GM19395 (cell line): ENCODE measurements at regions not wholly inside any gene's neighbourhood (a gene's known extent, or its start where the extent isn't known, plus 50 kb on each side); places are given as distances from the start of the nearest gene placed in this dataset.
"Not testable (repeated sequence)": the region's sequence is repeated elsewhere in the genome, so short reads cannot be mapped to it uniquely, and the experiment has no call there.

Experiments used
- ATAC-seq: cut with Tn5 transposase; IDR thresholded peaks from one replicate; pipeline ENCODE4 v1.9.1; 2021; ENCODE audit warnings: mild to moderate bottlenecking, moderate library complexity; ENCODE audit not compliant: unreplicated experiment

- ATAC-seq, result no peak
Observed at GRCh38 chr22:22193923-22194322, 50.7 kb upstream of the VPREB1 start.

- ATAC-seq, result not testable (repeated sequence)
Observed at GRCh38 chr22:22193462-22193861, 51.1 kb upstream of the VPREB1 start.

DNA sequence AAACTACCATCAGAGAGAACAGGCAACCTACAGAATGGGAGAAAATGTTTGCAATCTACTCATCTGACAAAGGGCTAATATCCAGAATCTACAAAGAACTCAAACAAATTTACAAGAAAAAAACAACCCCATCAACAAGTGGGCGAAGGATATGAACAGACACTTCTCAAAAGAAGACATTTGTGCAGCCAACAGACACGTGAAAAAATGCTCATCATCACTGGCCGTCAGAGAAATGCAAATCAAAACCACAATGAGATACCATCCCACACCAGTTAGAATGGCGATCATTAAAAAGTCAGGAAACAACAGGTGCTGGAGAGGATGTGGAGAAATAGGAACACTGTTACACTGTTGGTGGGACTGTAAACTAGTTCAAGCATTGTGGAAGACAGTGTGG is 51.6 kb upstream of the VPREB1 start:
- ATAC-seq, result not testable (repeated sequence)

DNA sequence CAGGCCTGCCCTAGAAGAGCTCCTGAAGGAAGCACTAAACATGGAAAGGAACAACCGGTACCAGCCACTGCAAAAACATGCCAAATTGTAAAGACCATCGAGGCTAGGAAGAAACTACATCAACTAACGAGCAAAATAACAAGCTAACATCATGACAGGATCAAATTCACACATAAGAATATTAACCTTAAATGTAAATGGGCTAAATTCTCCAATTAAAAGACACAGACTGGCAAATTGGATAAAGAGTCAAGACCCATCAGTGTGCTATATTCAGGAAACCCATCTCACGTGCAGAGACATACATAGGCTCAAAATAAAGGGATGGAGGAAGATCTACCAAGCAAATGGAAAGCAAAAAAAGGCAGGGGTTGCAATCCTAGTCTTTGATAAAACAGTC is 54.8 kb upstream of the VPREB1 start:
- not testable (repeated sequence) for ATAC-seq

DNA sequence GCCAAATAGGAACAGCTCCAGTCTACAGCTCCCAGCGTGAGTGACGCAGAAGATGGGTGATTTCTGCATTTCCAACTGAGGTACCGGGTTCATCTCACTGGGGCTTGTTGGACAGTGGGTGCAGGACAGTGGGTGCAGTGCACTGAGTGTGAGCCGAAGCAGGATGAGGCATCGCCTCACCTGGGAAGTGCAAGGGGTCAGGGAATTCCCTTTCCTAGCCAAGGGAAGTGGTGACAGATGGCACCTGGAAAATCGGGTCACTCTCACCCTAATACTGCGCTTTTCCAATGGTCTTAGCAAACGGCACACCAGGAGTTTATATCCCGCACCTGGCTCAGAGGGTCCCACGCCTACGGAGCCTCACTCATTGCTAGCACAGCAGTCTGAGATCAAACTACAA is 56.7 kb upstream of the VPREB1 start:
- not testable (repeated sequence) for ATAC-seq

GRCh38 chr22:22187299-22187698 is 57.3 kb upstream of the VPREB1 start:
- ATAC-seq, result no peak

DNA sequence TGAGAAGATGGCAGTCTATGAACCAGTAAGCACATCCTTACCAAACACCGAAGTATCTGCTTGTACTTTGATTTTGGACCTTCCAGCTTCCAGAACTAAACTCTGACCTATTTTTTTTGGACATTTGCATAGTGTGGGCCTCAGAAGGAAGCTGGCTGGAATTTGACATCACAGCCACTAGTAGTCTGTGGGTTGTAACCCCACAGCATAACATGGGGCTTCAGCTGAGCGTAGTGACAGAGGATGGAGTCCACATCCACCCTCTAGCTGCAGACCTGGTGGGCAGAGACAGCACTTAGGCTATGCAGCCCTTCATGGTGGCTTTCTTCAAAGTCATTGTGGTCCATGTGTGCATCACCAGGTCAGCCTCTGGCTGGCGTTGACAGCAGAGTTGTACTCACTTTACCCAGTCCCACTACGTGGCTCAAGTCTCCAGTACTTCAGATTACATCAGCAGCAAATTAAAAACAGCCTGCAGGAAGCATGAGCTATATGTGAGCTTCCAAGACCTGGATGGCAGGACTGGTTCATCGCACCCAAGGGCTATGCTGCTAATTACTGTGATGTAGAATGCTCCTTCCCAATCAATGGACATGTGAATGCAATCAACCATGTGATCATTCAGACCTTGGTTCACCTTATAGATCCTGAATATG is 58.6 kb upstream of the VPREB1 start:
- no peak for ATAC-seq

GRCh38 chr22:22185217-22185616 is 59.4 kb upstream of the VPREB1 start:
- no peak for ATAC-seq

- ATAC-seq, result no peak
Observed at GRCh38 chr22:22184277-22184807, 60.2 kb upstream of the VPREB1 start.

- no peak for ATAC-seq
Observed at GRCh38 chr22:22182990-22183264, 61.7 kb upstream of the VPREB1 start.

DNA sequence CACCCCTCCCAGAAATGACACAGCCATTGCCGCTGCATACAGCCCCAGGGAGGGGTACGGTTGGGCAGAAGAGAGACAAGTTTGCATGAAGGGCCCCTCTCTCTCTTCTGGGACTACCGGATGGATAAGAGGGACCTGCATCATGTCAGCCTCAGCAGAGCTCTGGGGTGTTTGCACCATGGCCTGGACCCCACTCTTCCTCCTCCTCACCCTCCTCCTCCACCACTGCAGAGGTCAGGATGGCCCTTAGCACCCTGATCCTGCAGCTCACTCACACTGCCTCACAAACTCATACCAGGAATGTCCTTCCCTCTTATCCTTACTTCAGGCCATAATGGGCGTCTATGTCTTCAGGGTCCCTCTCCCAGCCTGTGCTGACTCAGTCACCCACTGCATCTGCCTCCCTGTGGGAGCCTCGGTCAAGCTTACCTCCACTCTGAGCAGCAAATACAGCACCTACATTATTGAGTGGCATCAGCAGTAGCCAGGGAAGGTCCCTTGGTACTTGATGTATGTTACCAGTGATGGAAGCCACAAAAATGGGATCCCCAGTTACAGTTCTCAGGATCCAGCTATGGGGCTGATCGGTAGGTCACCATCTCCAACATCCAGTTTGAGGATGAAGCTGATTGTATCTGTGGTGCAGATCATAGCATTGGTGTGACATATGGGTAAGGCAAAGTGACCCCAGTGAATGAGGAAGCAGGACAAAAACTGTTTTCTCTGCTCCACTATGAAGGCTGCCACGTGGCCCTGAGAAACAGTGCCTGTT is 62.2 kb upstream of the VPREB1 start:
- ATAC-seq, result no peak

DNA sequence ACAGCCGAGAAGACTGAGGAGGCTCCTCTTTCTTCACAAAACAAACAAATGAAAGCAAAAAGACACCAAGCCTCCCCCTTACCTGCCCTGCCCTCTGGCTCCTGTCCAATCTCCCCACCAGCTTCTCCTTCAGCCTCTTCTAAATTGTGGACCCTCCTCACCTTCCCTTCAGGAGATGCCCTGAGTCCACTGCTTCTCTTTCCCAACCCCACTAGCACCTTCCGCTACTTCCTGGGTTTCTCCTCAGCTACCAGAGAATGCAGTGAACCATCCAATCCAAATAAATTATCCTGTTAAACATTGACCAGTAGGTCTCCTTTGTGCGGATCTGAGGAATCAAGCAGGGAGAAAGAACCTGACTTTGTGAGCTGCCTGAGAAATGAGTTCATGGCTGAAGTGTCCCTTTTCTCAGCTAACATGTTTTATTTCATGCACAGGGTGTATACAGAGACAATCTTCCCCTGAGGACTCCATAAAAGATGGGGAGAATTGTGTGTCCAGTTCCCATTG is 63.2 kb upstream of the VPREB1 start:
- ATAC-seq, result no peak

DNA sequence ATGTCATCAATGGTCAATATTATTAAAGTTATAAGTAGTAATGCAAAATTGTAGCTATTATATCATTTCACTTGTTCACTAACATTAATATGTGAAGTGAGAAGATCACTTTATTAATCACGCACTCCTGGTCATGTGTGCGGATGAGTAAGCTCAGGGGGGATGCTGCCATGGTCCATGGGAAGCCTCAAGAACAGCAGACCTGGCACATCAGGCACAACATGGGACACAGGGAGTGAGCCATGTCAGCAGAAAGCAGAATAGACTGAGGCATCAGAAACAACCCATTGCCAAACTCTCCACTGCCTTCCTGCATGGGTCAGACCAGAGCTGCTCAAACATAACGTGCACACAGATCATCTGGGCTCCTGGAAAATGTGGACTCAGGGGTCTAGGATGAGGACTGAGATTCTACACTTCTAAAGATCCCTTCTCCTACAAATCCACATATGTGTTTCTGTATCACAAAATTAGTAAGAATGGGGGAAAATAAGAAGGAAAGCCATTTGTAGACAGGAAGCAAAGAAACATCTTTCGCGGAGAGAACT is 63.8 kb upstream of the VPREB1 start:
- no peak for ATAC-seq

DNA sequence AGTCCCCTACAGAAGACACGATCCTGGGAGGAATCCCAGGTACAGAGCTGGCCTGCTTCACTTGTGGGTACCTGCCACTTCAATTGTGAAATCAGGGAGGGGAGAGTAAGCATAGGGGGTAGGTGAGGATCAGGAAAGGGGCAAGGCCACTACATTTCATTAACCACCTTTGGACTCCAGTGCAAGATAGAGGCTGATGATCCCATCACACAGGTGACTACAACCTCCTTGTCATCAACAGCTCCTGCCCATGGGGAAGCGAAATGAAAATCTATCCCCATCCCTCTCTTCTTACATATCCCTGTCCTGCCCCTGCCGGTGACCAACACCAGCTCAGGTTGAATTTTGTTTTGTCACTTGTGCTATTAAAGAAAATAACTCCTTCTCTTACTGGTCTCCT is 64.7 kb upstream of the VPREB1 start:
- ATAC-seq, result no peak

GRCh38 chr22:22178992-22179391 is 65.6 kb upstream of the VPREB1 start:
- ATAC-seq, result no peak

- ATAC-seq, result no peak
Observed at GRCh38 chr22:22178355-22178965, 66.1 kb upstream of the VPREB1 start.

DNA sequence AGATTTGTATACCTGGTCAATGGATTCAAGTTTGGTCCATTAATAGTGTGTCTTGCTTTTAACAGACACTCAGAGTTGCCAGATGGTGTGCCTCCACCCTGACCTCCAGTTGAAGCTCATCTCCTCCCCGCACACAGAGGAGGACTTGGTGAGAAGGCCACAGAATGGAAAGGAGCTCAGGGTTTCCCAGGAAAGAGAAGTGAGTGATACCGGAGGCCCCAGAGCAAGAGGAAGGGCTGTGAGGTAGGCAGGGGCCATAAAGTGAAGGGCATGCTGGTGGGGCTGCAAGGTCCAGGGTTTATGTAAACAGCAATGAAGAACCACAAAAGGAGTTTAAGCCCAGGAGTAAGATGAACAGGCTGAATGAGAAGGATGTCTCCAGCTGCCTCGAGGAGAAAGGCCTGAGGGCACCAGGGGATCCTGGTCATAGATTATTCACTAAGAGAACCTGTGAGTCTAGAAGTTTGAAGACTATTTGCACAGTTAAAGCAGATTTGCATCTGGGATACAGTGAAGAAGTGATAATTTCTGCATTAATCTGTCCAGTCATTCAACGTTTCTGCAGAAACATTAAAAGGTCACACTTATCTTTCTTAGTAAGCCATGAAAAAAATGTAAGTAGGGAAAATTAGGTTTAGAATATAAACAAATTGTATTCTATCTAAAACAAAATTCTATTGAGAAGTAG is 67.5 kb upstream of the VPREB1 start:
- ATAC-seq, result no peak

DNA sequence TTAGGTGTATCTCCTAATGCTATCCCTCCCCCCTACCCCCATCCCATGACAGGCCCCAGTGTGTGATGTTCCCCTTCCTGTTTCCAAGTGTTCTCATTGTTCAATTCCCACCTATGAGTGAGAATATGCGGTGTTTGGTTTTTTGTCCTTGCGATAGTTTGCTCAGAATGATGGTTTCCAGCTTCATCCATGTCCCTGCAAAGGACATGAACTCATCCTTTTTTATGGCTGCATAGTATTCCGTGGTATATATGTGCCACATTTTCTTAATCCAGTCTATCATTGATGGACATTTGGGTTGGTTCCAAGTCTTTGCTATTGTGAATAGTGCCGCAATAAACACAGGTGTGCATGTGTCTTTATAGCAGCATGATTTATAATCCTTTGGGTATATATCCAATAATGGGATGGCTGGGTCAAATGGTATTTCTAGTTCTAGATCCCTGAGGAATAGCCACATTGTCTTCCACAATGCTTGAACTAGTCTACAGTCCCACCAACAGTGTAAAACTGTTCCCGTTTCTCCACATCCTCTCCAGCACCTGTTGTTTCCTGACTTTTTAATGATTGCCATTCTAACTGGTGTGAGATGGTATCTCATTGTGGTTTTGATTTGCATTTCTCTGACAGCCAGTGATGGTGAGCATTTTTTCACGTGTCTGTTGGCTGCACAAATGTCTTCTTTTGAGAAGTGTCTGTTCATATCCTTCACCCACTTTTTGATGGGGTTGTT is 71.5 kb upstream of the VPREB1 start:
- ATAC-seq, result not testable (repeated sequence)

- no peak for ATAC-seq
Observed at GRCh38 chr22:22171357-22172218, 73.0 kb upstream of the VPREB1 start.
